ENCODE measurements at regions not wholly inside any gene's neighbourhood (a gene's known extent, or its start where the extent isn't known, plus 50 kb on each side); places are given as distances from the start of the nearest gene placed in this dataset.

DNA sequence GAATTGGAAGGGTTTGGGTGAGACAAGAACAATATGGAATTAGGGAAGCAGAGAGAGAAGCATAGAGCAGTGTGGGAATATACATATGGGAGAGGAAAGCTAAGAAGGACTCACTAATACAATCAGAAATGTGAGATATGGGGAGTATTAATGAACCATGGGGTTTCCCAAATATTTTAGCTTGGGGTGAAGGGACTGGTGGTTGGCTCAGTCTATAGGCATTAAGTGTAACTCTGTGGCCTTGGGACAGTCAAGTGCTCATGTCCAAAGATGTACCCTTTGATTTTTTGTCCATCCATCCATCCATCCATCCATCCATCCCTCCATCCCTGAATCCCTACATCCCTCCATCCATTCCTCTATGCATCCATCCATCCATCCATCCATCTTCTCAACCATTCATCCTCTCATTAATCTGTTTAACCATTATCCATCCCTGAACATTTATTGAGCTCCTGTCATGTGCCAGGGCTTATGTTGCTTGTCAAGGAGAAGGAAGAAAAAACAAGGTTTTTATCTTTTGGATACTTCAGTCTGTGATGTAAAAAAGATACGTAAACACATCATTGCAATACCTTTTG is 263.4 kb upstream of the CHD6 start:
- DNase-seq (ENCODE audit: low read depth) = no peak

- no peak for DNase-seq (ENCODE audit: low read depth)
These were observed 260.9 kb upstream of the CHD6 start for GRCh38 chr20:41879123-41879522.

- DNase-seq (ENCODE audit: low read depth) = no peak
These were observed 259.7 kb upstream of the CHD6 start for GRCh38 chr20:41877911-41878310.

- DNase-seq (ENCODE audit: low read depth) = no peak
These were observed 256.5 kb upstream of the CHD6 start for GRCh38 chr20:41874658-41875057.

DNA sequence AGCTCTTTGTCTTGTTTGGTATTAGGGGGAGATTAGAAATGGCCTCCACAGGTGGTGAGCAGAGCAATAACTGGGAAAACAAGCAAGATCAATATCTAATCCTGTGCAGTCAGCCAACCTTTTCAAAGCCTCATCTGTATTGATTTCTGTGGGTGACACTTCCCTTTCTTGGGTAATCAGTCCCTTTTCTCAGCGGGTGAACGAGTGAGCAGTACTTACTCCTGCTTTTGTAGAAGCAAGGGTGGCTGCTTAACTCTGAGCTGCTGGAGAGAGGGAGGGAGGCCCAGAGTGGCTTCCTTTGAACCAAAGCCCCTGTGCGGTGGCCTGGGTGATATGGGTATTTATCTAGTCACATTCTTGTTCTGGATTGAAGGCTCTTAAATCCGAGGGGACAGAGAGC is 254.8 kb upstream of the CHD6 start:
- no peak for DNase-seq (ENCODE audit: low read depth)

DNA sequence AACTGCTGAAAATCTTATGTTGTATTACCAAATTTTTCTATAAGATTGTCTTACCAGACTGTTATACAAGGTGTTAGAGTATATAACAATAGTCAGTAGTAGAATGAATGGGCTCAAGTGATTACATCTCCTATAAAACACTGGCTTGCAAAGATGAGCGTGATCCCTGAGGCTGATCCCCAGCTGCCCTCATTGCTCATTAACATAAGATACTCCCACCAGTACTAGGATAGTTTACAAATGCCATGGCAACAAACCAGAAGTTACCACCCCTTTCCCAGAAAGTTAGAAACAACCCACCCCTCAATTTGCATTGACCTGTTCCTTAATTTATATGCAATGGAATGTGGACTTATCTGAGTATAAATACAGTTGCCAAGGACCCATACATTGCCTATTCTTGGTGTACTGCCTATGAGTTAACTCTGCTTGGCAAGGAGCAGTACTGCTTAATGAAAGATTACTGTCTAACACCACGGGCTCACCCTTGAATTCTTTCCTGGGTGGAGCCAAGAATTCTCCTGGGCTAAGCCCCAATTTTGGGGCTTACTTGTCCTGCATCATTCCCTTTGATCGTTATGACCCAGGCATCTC is 252.8 kb upstream of the CHD6 start:
- DNase-seq (ENCODE audit: low read depth) = no peak

GRCh38 chr20:41869261-41869660 is 251.1 kb upstream of the CHD6 start:
- no peak for DNase-seq (ENCODE audit: low read depth)

- no peak for DNase-seq (ENCODE audit: low read depth)
These were observed 247.8 kb upstream of the CHD6 start for GRCh38 chr20:41865938-41866337.

DNA sequence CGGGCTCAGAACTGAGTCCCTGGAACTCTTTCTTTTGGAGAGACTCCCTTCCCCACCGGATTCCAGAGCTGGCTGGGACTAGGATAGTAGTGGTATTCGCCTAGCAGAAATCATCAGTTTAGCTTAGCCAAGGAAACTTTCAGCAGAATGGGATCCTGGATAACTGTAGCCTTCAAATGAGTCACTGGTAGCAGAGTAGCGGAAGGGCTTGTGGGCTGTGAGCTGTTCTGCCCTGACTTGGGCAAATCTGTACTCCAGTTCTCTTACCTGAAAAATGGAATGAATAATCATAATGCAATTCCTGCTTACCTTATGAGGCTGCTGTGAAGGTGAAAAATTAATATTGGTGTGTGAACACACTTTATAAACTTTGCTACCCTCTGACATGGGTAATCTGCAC is 244.3 kb upstream of the CHD6 start:
- DNase-seq (ENCODE audit: low read depth) = no peak

DNA sequence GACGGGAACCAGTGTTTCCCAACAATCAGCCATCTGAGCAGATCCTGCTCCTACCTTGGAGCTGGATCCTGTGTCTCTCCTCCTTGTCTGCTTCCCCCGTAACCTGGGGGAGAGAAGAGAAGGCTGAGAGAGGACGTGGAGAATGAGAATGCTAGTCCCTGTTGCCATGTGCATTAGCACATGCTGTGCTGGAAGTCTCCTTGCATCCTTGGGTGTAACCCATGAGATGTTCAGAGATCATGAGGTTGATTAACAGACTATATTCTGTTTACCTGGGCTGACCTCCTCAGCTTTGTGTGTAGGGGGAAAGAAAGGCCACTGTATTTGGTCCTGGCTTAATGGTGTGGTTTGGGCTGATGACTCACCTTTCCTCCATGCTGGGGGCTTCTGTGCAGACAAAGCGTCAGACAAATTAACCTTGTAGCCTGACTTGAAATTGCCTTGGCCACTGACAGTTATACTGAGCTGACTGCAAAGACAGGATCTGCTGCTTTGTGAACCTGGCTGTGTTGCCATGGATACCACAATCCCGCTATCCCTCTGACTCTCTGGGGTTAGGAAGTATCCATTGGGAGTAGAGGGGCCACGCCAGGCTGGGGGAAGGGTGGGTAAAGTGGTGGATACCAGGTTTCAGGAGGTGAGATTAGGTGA is 243.7 kb upstream of the CHD6 start:
- no peak for DNase-seq (ENCODE audit: low read depth)

GRCh38 chr20:41854765-41855164 is 236.6 kb upstream of the CHD6 start:
- DNase-seq (ENCODE audit: low read depth) = no peak

DNA sequence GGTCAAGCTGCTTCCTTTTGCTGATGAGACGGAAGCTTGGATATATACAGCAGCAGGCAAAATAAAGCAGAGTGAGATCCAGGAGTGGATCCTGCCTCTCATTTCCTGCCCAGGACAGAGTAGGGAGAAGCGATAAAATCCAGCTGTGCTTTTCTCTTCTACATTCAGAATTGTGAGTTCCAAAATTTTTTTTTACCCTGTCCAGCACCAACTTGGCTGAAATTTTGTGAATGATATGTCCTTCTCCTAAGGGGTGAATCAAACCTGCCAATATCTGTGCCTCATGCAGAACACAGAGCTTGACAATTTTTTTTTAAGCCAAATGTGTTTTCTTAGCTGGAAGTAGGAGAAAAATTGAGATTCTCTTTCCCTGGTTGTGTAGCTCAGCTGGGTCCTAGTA is 235.6 kb upstream of the CHD6 start:
- no peak for DNase-seq (ENCODE audit: low read depth)

GRCh38 chr20:41848180-41848579 is 230.0 kb upstream of the CHD6 start:
- DNase-seq (ENCODE audit: low read depth) = no peak

- DNase-seq (ENCODE audit: low read depth) = no peak
These were observed 219.6 kb upstream of the CHD6 start for GRCh38 chr20:41837669-41838224.

- no peak for DNase-seq (ENCODE audit: low read depth)
These were observed 215.6 kb upstream of the CHD6 start for GRCh38 chr20:41833739-41834138.

DNA sequence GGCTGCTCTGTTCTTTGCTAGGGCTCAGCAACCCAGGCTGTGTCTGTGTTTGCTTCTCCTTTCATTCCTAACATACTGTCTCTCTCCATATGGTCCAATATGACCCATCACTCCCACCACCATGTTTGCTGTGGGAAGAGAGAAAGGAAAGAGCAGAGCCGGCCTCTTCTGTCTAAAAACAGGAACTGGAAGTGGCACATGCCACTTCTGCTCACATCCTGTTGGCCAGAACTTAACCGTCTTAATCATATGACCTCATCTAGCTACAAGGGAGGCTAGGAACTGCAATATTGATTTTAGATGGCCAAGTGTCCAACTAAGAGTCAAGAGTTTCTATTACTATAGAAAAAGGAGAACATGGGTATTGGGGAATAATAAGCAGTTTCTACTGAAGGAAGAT is 212.5 kb upstream of the CHD6 start:
- DNase-seq (ENCODE audit: low read depth) = no peak

GRCh38 chr20:41819436-41819835 is 201.3 kb upstream of the CHD6 start:
- DNase-seq (ENCODE audit: low read depth) = no peak

DNA sequence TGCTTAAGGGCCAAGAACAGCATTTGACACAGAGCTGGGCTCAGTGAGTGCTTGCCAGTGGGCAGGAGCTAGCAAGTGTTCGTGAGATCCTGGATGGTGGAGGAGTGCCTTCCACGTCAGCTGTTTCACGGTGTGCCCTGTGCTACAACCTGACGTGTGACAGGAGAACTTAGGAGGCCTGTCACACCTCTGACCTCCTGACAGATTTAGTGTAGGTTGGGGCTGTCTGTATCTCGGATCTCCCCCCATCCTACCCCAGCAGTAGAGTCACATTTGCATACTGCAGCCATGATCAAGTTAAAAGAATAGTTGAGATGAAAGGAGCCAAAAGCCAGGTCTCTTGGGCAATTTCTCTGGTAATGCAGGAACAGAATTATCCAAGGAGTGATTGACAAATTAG is 200.8 kb upstream of the CHD6 start:
- no peak for DNase-seq (ENCODE audit: low read depth)

- DNase-seq (ENCODE audit: low read depth) = no peak
These were observed 200.2 kb upstream of the CHD6 start for GRCh38 chr20:41818369-41818768.

DNA sequence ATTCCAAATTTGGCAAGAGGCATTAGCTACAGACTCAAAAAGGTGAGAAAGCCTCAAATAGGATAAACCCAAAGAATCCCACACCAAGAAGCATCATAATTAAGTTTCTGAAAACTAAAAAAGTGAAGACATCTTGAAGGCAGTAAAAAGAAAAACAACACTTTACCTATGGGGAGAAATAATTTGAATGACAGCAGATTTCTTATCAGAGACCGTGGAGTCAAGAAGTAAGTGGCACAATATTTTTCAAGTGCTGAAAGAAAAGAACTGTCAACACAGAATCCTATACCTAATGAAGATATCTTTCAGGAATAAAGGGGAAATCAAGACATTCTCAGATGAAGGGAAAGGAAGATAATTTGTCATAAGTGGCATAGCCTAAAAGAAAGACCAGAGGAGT is 193.3 kb upstream of the CHD6 start:
- DNase-seq (ENCODE audit: low read depth) = no peak

DNA sequence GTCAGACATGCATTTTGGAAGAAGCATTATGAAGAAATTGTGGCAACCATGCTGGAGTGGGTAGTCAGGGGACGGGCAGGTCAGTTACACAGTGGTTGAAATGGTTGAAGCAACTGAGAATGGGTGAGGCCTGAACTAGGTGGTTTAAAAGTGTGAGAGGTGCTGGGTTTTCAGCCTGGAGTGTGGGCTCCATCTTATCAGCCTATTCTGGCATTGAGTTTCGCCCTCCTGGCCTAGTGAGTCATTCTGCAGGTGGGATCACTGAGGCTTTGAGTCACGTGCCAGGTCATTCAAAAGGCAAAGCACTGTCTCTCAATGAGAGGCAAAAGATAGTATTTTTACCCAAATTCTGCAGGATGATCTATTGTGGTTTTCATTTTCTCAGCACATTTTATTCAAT is 181.9 kb upstream of the CHD6 start:
- DNase-seq (ENCODE audit: low read depth) = no peak

DNA sequence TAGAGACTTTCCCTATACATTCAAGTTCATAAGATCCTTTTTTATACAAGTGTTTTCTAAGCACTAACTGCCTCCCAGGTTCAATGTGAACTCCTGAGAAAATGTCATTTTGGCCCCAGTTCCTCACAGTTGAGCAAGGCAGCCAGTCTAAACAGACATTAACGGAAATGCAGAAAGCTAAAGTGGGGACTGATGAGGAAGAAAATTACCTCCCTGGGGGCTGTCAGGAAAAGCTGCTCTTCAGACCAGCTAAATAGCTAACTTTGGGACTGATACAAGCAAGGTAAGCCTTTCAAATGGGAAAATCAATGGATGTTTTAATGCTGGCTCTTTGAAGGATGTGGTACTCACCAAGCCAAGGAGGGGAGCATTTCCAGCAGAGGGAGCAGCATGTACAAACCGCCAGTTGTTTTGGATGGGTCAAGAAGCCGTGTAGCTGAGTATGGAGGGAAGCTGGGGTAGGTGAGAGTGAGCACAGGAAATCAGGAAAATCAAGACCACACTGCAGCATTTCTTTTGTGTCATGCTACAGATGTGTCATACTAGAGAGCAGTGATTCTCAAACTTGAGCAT is 180.8 kb upstream of the CHD6 start:
- DNase-seq (ENCODE audit: low read depth) = no peak

DNA sequence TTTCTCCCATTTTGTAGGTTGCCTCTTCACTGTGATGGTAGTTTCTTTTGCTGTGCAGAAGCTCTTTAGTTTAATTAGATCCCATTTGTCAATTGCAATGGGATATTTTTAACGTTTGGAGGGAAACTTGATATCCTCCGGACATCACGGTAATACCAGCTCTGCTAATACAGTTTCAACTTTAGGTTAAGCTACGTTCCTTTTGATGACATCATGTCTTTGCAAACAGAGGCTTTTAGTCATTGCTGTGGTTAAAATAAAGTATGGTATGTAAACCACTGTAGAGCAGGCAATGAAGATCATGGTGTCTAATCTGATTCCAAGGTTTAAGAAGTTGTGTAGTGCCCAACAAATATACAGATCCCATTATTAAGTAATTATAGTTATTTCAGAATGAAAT is 168.0 kb upstream of the CHD6 start:
- no peak for DNase-seq (ENCODE audit: low read depth)

All from fibroblast of gingiva (primary cell).